GM19328 (cell line): ENCODE measurements at regions not wholly inside any gene's neighbourhood (a gene's known extent, or its start where the extent isn't known, plus 50 kb on each side); places are given as distances from the start of the nearest gene placed in this dataset.

Experiments used
- ATAC-seq: cut with Tn5 transposase; IDR thresholded peaks from one replicate; pipeline ENCODE4 v1.9.1; 2021; ENCODE audit warnings: mild to moderate bottlenecking, moderate library complexity; ENCODE audit not compliant: unreplicated experiment

GRCh38 chr4:161237495-161237894 lies 926.3 kb downstream of the FSTL5 start:
- ATAC-seq: no peak

- no peak for ATAC-seq
These were observed 938.5 kb downstream of the FSTL5 start for GRCh38 chr4:161225327-161225726.

GRCh38 chr4:161222889-161223288 lies 940.9 kb downstream of the FSTL5 start:
- no peak for ATAC-seq

- ATAC-seq: no peak
These were observed 955.2 kb downstream of the FSTL5 start for GRCh38 chr4:161208564-161208963.

- ATAC-seq: no peak
These were observed 957.2 kb downstream of the FSTL5 start for GRCh38 chr4:161206528-161207080.

- no peak for ATAC-seq
These were observed 959.9 kb downstream of the FSTL5 start for GRCh38 chr4:161203865-161204264.

- ATAC-seq: no peak
These were observed 965.9 kb downstream of the FSTL5 start for GRCh38 chr4:161197912-161198311.

GRCh38 chr4:161197474-161197873 lies 966.3 kb downstream of the FSTL5 start:
- ATAC-seq: no peak

- no peak for ATAC-seq
These were observed 974.3 kb downstream of the FSTL5 start for GRCh38 chr4:161189286-161190134.

GRCh38 chr4:161188578-161188977 lies 975.2 kb downstream of the FSTL5 start:
- ATAC-seq: no peak

- ATAC-seq: no peak
These were observed 976.2 kb downstream of the FSTL5 start for GRCh38 chr4:161187569-161187968.

- ATAC-seq: no peak
These were observed 977.0 kb downstream of the FSTL5 start for GRCh38 chr4:161186750-161187149.

- no peak for ATAC-seq
These were observed 977.8 kb downstream of the FSTL5 start for GRCh38 chr4:161186012-161186411.

GRCh38 chr4:161183729-161184128 lies 980.1 kb downstream of the FSTL5 start:
- ATAC-seq: no peak

- no peak for ATAC-seq
These were observed 980.9 kb downstream of the FSTL5 start for GRCh38 chr4:161182913-161183312.

GRCh38 chr4:161178310-161178709 lies 985.5 kb downstream of the FSTL5 start:
- ATAC-seq: no peak

GRCh38 chr4:161172396-161173026 lies 991.3 kb downstream of the FSTL5 start:
- no peak for ATAC-seq

- ATAC-seq: no peak
These were observed 996.3 kb downstream of the FSTL5 start for GRCh38 chr4:161167539-161167938.

GRCh38 chr4:161160718-161161117 lies 1003.1 kb downstream of the FSTL5 start:
- no peak for ATAC-seq

- ATAC-seq: no peak
These were observed 1015.7 kb downstream of the FSTL5 start for GRCh38 chr4:161148051-161148450.

GRCh38 chr4:161143375-161143774 lies 1020.4 kb downstream of the FSTL5 start:
- no peak for ATAC-seq

- no peak for ATAC-seq
These were observed 1029.0 kb downstream of the FSTL5 start for GRCh38 chr4:161134795-161135194.
